ENCODE measurements at regions not wholly inside any gene's neighbourhood (a gene's known extent, or its start where the extent isn't known, plus 50 kb on each side); places are given as distances from the start of the nearest gene placed in this dataset.
A peak's percentile ranks its signal among the peaks of the same experiment; 100 is the strongest.
"Not testable (repeated sequence)": the region's sequence is repeated elsewhere in the genome, so short reads cannot be mapped to it uniquely, and the experiment has no call there.

DNA sequence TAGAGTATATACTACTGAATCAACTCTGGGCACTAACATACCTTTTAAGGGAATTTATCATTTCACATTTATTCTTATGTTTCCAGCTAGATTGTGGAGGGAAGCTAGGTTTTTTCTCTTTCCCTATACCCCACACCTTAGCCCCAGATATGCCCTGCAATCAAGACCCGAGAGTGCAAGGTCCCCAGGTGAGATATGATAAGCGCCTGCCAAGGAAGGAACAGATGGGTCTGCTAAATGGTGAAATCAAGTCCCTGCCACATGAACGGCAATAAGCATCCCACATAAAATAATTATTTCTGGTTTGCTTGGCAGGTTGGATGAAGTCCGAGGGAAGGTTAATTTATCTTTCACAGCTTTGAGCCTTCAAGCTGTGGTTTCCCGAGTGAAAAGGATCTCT lies 195.5 kb downstream of the TOX3 start:
- no peak overlapping the region for H3K4me3 ChIP-seq (ENCODE audit: low read length)
- H2AFZ ChIP-seq (ENCODE audit: low read depth, low read length), result no peak overlapping the region
- peaks cover 2% of the 10 kb centered on the region for H3K9me3 ChIP-seq (ENCODE audit: low read length)
- H3K4me1 ChIP-seq (ENCODE audit: insufficient read depth, low read length), result no peaks in the 10 kb centered on the region
- H3K36me3 ChIP-seq (ENCODE audit: insufficient read depth, low read length), result no peaks in the 10 kb centered on the region
- no peaks in the 10 kb centered on the region for H3K27me3 ChIP-seq (ENCODE audit: insufficient read depth, low read length)

DNA sequence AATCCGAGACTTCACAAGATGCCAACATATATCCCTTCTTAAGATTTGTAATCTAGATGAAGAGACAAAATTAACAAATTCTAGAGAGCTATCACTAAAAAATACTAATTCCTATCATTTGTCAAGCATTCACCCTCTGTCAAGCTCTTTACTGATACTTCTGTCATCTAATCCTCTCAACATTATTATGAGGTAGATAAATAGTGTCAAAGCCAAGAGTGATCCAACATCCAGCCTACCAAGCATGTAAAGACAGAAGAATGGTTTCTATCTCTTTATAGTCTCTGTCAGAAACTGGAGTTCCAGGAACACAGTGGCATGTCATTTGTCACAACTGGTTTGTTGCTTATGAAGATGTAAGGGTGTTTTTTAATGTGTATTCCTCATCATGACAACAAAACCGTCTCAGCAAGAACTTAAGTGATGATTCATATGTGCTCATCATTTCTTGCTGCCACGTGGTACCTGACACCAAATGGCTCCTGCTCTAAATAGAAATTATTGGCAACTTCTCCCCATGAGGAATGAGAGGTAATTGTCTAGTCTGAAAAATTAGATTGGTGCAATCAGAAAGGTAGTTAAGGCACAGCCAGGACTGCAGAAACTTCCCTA lies 196.8 kb downstream of the TOX3 start:
- no peaks in the 10 kb centered on the region for H3K36me3 ChIP-seq (ENCODE audit: insufficient read depth, low read length)
- H3K27me3 ChIP-seq (ENCODE audit: insufficient read depth, low read length), result no peaks in the 10 kb centered on the region
- H2AFZ ChIP-seq (ENCODE audit: low read depth, low read length), result no peak overlapping the region
- H3K9me3 ChIP-seq (ENCODE audit: low read length), result peaks cover 2% of the 10 kb centered on the region
- H3K4me3 ChIP-seq (ENCODE audit: low read length), result no peak overlapping the region
- no peaks in the 10 kb centered on the region for H3K4me1 ChIP-seq (ENCODE audit: insufficient read depth, low read length)

DNA sequence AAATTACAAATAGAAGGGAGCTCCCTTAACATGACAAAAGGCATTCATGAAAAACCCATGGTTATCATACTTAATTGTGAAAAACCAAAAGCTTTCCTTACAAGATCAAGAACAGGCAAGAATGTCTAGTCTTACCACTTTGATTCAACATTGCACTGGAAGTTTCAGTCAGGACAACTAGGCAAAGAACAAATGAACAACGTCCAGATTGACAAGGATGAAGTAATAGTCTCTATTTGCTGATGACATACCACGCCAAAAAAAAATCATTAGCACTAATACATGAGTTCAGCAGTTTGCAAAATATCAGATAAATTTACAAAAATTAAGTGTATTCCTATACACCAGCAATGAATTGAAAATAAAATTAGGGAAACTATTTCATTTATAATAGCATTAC lies 200.2 kb downstream of the TOX3 start:
- H3K36me3 ChIP-seq (ENCODE audit: insufficient read depth, low read length), result no peaks in the 10 kb centered on the region
- no peaks in the 10 kb centered on the region for H3K9me3 ChIP-seq (ENCODE audit: low read length)
- H3K4me1 ChIP-seq (ENCODE audit: insufficient read depth, low read length), result no peaks in the 10 kb centered on the region
- no peaks in the 10 kb centered on the region for H3K27me3 ChIP-seq (ENCODE audit: insufficient read depth, low read length)
- H2AFZ ChIP-seq (ENCODE audit: low read depth, low read length), result no peak overlapping the region
- no peak overlapping the region for H3K4me3 ChIP-seq (ENCODE audit: low read length)

DNA sequence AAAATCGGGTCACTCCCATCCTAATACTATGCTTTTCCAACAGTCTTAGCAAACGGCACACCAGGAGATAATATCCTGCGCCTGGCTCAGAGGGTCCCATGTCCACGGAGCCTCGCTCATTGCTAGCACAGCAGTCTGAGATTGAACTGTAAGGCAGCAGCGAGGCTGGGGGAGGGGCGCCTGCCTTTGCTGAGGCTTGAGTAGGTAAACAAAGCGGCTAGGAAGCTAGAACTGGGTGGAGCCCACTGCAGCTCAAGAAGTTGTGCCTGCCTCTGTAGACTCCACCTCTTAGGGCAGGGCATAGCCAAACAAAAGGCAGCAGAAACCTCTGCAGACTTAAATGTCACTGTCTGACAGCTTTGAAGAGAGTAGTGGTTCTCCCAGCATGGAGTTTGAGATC lies 213.3 kb downstream of the TOX3 start:
- not testable (repeated sequence) for H3K4me3 ChIP-seq (ENCODE audit: low read length); H2AFZ ChIP-seq (ENCODE audit: low read depth, low read length); H3K27me3 ChIP-seq (ENCODE audit: insufficient read depth, low read length); H3K4me1 ChIP-seq (ENCODE audit: insufficient read depth, low read length); H3K36me3 ChIP-seq (ENCODE audit: insufficient read depth, low read length); H3K9me3 ChIP-seq (ENCODE audit: low read length)

DNA sequence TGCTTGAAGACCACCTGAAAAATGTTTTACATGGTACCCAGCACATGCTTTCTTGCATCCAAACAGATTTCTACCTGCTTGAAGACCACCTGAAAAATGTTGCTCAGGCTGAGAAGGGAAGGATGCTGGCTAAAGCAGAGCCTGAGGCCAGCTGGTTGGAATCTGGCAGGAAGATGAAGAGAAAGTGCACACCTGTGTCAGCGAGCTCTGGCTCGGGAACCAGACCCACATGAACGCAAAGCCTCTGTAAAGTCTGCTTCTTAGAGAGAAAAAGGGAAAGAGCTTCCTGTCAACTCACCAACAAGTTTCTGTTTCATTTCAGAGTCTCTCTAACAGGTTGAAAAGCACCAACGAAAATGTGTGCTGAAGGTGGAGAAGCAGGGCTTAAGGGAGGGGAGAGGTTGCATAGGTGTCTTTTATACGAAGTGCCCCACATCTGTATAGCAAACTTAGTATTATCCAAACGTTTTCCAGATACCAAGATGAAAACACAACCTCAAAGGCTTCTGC lies 226.0 kb downstream of the TOX3 start:
- Histone ChIP-seq H2AFZ (ENCODE audit: low read depth, low read length) (no peak overlapping the region), H3K4me1 (ENCODE audit: insufficient read depth, low read length) (peaks cover 15% of the 10 kb centered on the region), H3K9me3 (ENCODE audit: low read length) (no peaks in the 10 kb centered on the region), H3K27me3 (ENCODE audit: insufficient read depth, low read length) (no peaks in the 10 kb centered on the region), H3K4me3 (ENCODE audit: low read length) (no peak overlapping the region), H3K36me3 (ENCODE audit: insufficient read depth, low read length) (no peaks in the 10 kb centered on the region)

DNA sequence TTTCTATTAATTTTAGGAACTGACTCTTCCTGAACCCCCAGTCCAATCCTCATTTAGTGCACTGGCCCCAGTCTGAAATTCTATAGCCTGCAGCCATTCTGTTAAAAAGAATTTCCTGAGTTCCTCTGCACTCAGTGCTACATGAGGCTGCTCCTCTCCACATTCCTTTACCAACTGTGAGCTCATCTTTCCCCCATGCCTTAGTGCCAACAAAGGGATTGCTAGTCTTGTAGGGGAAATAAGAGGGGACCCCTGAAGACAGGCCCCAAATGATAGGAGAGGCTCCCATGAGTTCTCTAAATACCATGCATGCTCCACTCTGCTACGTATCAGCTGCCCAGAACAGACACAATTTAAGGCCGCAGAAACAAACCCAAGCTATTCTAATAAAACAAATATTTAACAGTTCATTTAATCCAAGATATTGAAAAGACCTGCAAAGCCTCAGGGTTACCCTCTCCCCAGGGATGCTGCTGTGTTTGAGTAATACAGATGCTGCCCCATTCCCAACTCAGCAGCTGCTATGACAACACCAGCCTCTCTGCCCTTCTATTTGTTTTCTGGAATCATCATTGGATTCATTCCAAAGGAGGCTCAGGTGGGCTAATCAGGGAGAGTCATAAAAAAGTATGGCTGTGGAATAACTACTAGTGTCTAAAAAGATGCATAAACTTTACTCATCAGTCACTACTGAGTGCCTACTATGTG lies 228.5 kb downstream of the TOX3 start:
- Histone ChIP-seq H3K9me3 (ENCODE audit: low read length) (no peaks in the 10 kb centered on the region), H3K4me3 (ENCODE audit: low read length) (no peak overlapping the region), H3K4me1 (ENCODE audit: insufficient read depth, low read length) (peaks cover 15% of the 10 kb centered on the region), H2AFZ (ENCODE audit: low read depth, low read length) (no peak overlapping the region), H3K27me3 (ENCODE audit: insufficient read depth, low read length) (no peaks in the 10 kb centered on the region), H3K36me3 (ENCODE audit: insufficient read depth, low read length) (no peaks in the 10 kb centered on the region)

DNA sequence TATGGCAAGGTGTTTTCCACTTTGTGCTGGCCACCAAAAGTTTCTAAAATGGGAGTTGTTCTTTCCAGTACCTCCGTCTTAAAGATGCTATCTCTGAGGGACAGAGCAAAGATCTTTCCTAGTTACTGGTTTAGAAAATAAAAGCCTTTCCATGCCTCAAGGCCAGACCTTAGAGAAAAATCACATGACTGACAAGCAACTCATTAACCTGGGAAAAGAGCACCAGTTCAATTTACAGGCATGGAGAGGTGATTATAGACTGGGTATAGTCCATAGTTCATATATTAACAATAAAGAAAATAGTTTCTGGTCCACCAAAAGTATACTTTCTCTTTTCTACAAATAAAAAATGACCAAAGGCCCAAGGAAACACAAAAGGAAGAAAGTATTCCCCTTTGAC lies 230.7 kb downstream of the TOX3 start:
- no peak overlapping the region for H3K4me3 ChIP-seq (ENCODE audit: low read length)
- H3K9me3 ChIP-seq (ENCODE audit: low read length), result no peaks in the 10 kb centered on the region
- peaks cover 15% of the 10 kb centered on the region for H3K4me1 ChIP-seq (ENCODE audit: insufficient read depth, low read length)
- no peak overlapping the region for H2AFZ ChIP-seq (ENCODE audit: low read depth, low read length)
- no peaks in the 10 kb centered on the region for H3K36me3 ChIP-seq (ENCODE audit: insufficient read depth, low read length)
- H3K27me3 ChIP-seq (ENCODE audit: insufficient read depth, low read length), result no peaks in the 10 kb centered on the region

DNA sequence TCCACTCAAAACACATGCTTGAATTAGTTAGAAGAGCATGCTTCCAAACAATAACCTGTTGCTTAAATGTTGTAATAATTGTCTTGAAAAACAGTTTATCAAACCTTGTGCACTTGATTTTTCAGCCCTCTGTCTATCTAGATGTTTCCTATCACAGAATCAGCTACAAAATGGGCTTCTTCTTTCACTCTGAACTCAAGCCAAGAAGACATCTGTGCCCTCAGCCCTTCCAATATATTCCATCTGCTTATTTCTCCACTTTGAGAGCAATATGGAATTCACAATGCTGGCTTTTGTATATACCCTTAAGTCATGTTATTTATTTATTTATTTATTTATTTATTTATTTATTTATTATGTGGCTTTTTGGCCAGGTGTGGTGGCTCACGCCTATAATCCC lies 234.2 kb downstream of the TOX3 start:
- no peaks in the 10 kb centered on the region for H3K27me3 ChIP-seq (ENCODE audit: insufficient read depth, low read length)
- no peaks in the 10 kb centered on the region for H3K36me3 ChIP-seq (ENCODE audit: insufficient read depth, low read length)
- no peak overlapping the region for H3K4me3 ChIP-seq (ENCODE audit: low read length)
- no peaks in the 10 kb centered on the region for H3K9me3 ChIP-seq (ENCODE audit: low read length)
- no peak overlapping the region for H2AFZ ChIP-seq (ENCODE audit: low read depth, low read length)
- peaks cover 33% of the 10 kb centered on the region for H3K4me1 ChIP-seq (ENCODE audit: insufficient read depth, low read length)

DNA sequence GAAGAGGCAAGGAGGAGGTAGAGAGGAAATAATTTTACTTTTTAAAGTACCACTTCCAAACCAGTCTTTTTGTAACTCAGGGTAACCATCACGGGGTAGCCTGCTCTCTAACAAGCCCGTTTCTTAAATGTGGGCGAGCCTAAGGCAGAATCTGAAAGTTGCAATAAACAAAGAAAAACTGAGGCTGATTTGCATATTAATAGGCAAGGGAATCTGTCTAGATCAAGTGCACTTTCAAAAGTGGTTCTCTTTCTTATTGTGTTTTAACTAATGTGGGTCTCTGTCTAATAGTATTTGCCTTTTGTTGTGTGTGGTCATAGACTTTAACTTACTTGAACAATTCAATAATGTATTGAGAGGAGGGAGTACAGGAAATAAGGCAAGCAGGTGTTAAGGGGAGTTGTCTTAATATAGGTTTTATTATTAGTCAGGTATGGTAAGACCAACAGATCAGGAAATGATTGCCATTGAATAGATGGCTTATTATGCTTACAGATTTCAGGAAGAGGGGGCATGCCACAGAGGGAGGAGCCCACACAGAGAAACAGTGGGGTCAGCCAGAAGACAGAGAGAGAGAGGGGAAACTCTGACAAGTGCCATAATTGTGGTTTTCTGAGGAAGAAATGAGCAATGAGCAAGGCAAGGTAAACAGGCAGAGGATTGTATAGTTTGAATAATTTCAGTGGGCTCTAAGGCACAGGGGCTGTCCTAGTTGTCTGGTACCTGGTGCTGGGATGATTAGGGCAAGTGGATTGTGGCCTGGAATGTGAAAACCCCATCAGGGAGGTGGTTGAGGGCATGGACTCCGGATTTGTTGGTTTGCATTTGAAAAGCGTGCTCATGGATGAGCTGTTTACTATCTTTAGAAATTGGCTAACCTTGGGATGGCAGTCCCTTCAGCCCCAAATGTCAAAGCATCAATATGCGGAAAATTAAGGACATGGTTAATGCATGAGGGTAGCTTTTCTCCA lies 237.2 kb downstream of the TOX3 start:
- peaks cover 32% of the 10 kb centered on the region for H3K4me1 ChIP-seq (ENCODE audit: insufficient read depth, low read length)
- H3K4me3 ChIP-seq (ENCODE audit: low read length), result no peak overlapping the region
- H2AFZ ChIP-seq (ENCODE audit: low read depth, low read length), result peak overlapping the region; percentile 52
- no peaks in the 10 kb centered on the region for H3K36me3 ChIP-seq (ENCODE audit: insufficient read depth, low read length)
- no peaks in the 10 kb centered on the region for H3K9me3 ChIP-seq (ENCODE audit: low read length)
- H3K27me3 ChIP-seq (ENCODE audit: insufficient read depth, low read length), result no peaks in the 10 kb centered on the region

DNA sequence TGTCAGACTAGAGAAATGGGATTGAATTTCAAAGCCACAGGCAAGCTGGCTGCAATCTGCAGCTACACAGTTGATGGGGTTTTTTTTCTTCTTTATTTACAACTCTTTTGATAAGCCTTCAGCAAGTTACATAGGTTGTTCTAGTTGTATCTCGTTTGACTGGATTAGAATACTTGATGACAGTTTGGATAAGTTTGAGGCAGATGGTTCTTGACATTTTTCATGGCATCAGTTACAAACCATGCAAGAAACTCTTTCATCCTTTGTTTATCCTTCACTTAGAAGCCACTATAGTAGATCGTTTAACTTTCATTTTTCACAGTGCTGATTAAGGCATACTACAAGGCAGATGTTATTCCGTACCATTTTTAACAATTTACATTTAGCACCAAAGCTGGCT lies 238.9 kb downstream of the TOX3 start:
- Histone ChIP-seq H3K9me3 (ENCODE audit: low read length) (no peaks in the 10 kb centered on the region), H3K4me3 (ENCODE audit: low read length) (no peak overlapping the region), H3K4me1 (ENCODE audit: insufficient read depth, low read length) (peaks cover 32% of the 10 kb centered on the region), H3K27me3 (ENCODE audit: insufficient read depth, low read length) (no peaks in the 10 kb centered on the region), H3K36me3 (ENCODE audit: insufficient read depth, low read length) (no peaks in the 10 kb centered on the region), H2AFZ (ENCODE audit: low read depth, low read length) (no peak overlapping the region)

DNA sequence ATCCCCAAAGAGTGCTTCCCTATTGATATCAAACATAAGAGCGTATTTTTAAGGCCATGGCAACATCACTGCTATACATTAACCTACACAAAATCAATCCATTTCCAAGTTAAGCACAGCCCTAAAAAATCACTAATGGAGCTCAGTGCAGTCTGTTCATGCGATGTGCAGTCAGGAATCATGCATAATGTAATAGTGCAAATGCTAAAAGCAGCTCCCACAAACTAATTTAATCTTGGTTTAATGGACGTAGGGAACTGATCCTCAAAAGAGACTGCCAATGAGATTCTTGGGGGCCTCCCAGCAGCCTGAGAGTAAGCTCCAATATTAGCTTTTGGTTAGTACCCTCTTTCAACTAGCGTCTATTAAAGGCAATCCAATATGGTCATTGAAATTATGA lies 245.9 kb downstream of the TOX3 start:
- Histone ChIP-seq H3K4me3 (ENCODE audit: low read length) (no peak overlapping the region), H3K27me3 (ENCODE audit: insufficient read depth, low read length) (no peaks in the 10 kb centered on the region), H3K4me1 (ENCODE audit: insufficient read depth, low read length) (no peaks in the 10 kb centered on the region), H2AFZ (ENCODE audit: low read depth, low read length) (no peak overlapping the region), H3K36me3 (ENCODE audit: insufficient read depth, low read length) (no peaks in the 10 kb centered on the region), H3K9me3 (ENCODE audit: low read length) (no peaks in the 10 kb centered on the region)

DNA sequence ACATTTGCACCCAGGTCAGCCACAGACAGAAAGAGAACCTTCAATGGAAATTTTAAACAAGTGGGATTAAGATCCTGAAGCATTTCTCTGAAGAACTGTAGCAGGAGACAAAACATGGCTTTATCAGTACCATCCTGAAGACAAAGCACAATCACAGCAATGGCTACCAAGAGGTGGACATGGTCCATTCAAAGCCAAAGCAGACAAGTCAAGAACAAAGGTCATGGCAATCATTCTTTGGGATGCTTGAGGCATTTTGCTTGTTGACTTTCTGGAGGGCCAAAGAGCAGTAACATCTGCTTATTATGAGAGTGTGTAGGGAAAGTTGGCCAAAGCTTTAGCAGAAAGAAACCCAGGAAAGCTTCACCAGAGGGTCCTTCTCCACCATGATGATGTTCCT lies 248.2 kb downstream of the TOX3 start:
- H3K36me3 ChIP-seq (ENCODE audit: insufficient read depth, low read length), result no peaks in the 10 kb centered on the region
- H3K4me3 ChIP-seq (ENCODE audit: low read length), result no peak overlapping the region
- H3K9me3 ChIP-seq (ENCODE audit: low read length), result no peaks in the 10 kb centered on the region
- H3K27me3 ChIP-seq (ENCODE audit: insufficient read depth, low read length), result no peaks in the 10 kb centered on the region
- peaks cover 5% of the 10 kb centered on the region for H3K4me1 ChIP-seq (ENCODE audit: insufficient read depth, low read length)
- H2AFZ ChIP-seq (ENCODE audit: low read depth, low read length), result no peak overlapping the region

DNA sequence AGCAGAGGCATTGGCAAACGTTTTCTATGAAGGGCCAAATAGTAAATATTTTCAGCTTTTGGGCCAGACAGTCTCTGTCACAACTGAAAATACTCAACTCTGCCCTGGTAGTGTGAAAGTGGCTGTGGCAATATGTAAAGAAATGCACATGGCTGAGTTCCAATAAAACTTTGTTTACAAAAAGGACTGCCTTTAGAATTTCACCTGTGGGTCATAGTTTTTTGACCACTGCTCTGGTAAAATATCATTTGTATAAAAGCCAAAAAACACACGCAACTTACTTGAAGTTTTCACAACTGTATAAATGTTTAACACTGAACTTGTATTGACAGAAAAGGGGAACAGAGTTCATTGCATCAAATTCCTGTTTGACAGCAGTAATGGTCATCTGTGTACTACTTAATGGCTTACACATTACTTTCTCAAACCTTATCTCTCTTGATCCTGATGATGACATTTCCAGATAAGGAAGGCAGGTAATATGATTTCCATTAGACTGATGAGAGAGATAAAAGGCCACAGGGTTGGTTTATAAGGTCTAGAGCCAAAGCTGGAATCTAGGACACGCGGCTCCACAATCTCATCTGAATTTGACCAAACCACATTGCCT lies 250.1 kb downstream of the TOX3 start:
- not testable (repeated sequence) for H3K27me3 ChIP-seq (ENCODE audit: insufficient read depth, low read length); H2AFZ ChIP-seq (ENCODE audit: low read depth, low read length); H3K9me3 ChIP-seq (ENCODE audit: low read length)

More for the DNA sequence above, 250.1 kb downstream of the TOX3 start:
- H3K4me1 ChIP-seq (ENCODE audit: insufficient read depth, low read length); H3K4me3 ChIP-seq (ENCODE audit: low read length); H3K36me3 ChIP-seq (ENCODE audit: insufficient read depth, low read length): not testable (repeated sequence)

All from neuron (in vitro differentiated cells).